Tibial nerve (tissue), 4 donors: ENCODE measurements at regions not wholly inside any gene's neighbourhood (a gene's known extent, or its start where the extent isn't known, plus 50 kb on each side); places are given as distances from the start of the nearest gene placed in this dataset. TPM values are rescaled to one million over a fixed set of nuclear protein-coding genes. Genes with fewer than 3 reads are reported as not detected.

Source experiments
- DNase-seq, 2 donors: peaks; one replicate each; pipeline ENCODE4 v3.0.0-alpha.2; 2019; ENCODE audit warnings: low spot score in 2 of 2
- H3K27ac ChIP-seq, 4 donors: fragments of 200-600 bp; sonication (generic) in 3 of 4; one replicate each; pipeline ENCODE4 v1.5.1; 2017 to 2019; ENCODE audit warnings: mild to moderate bottlenecking in 1 of 4
- H3K27me3 ChIP-seq, 2 donors: fragments of 200-600 bp; sonication (generic) in 1 of 2; one replicate each; pipeline versions ENCODE4 v1.5.1 to v1.6.0; 2017 to 2019
- H3K36me3 ChIP-seq, 3 donors: fragments of 200-600 bp; sonication (generic); one replicate each; pipeline ENCODE4 v1.5.1; 2018 to 2019
- H3K4me1 ChIP-seq, 4 donors: fragments of 200-600 bp; sonication (generic) in 3 of 4; one replicate each; pipeline ENCODE4 v1.5.1; 2017 to 2019
- H3K4me3 ChIP-seq, 4 donors: fragments of 200-600 bp; sonication (generic) in 3 of 4; one replicate each; pipeline ENCODE4 v1.5.1; 2017 to 2019; ENCODE audit warnings: mild to moderate bottlenecking in 1 of 4, moderate library complexity in 1 of 4
- H3K9me3 ChIP-seq, 4 donors: fragments of 200-600 bp; sonication (generic) in 3 of 4; one replicate each; pipeline ENCODE4 v1.5.1; 2017 to 2019
- EP300 ChIP-seq, 2 donors: sonication (generic); formaldehyde crosslinking; IDR thresholded peaks; one replicate each; pipeline ENCODE4 v1.6.1; 2017; ENCODE audit warnings: antibody characterized with exemption in 2 of 2, mild to moderate bottlenecking in 1 of 2
- POLR2A ChIP-seq, 2 donors: fragments of 450-650 bp; IDR thresholded peaks; one replicate each; pipeline ENCODE4 v1.6.1; 2017; ENCODE audit warnings: antibody characterized with exemption in 2 of 2, mild to moderate bottlenecking in 2 of 2, moderate library complexity in 2 of 2
- WGBS, 2 donors: methylation state at CpG; one replicate each; pipeline ENCODE4 v1.1.5; 2018; 5-methylcytosine and 5-hydroxymethylcytosine counted together
- small RNA-seq: library from RNA; depleted of rRNA; stranded (forward); fragments of <200 nt; gene quantifications from one replicate; pipeline ENCODE3, GENCODE V24; 2016
- TF ChIP-seq, protein P1 (sequence below), 5 experiments: fragments of 200-600 bp in 3 of 5; fragments of 450-650 bp in 2 of 5; sonication (generic) in 3 of 5; IDR thresholded peaks; one replicate each; pipeline ENCODE4 v1.5.1; 2016 to 2019; ENCODE audit warnings: antibody characterized with exemption in 5 of 5, mild to moderate bottlenecking in 3 of 5, moderate library complexity in 2 of 5

DNA sequence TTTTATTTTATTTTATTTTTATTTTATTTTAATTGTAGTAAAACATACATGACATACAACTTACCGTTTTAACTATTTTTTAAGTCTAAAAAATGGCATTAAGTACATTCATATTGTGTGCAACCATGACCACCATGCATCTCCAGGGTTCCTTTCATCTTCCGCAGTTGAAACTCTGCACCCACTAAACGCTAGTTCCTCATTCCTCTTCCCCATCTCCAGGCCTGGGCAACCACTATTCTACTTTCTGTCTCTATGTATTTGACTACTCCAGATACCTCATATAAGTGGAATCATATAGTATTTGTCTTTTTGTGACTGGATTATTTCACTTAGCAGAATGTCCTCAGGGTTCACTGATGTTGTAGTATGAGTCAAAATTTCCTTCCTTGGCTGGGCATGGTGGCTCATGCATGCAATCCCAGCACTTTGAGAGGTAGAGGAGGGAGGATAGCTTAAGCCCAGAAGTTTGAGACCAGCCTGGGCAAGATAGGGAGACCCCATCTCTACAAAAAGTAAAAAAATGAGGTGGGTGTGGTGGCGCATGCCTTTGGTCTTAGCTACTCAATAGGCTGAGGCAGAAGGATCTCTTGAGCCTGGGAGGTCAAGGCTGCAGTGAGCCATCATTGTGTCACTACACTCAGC lies 55.7 kb upstream of the ZNF507 start:
- Histone ChIP-seq H3K27ac (no peak overlapping the region), H3K4me1 (peaks cover 0 to 4% (median 0%) of the 10 kb centered on the region in 4 donors)
- WGBS, 2 donors, result 83 to 88% methylated on average over 4 of the region's 4 CpGs

DNA sequence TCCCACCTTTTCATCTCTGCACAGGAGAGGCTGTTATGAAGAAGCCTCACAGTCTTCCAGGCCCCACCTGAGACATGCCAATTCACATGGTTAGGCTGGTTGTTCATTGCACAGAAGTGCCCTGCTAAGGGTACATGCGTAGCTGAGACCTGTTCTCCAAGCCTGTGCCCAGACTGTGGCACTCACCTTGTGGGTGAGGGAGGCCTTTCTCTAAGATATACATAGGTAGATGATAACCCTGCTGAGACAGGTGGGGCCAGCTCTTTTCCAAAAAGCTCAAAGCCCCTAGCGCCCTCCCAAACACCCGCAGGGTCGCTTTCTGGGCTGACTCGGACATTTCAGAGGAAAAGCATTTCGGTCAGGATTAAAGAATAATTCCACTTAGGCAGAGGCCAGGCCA lies 53.5 kb upstream of the ZNF507 start:
- H3K4me1 ChIP-seq, result peaks cover 0 to 8% (median 0%) of the 10 kb centered on the region in 4 donors
- no peak for DNase-seq

More for the DNA sequence above, 55.7 kb upstream of the ZNF507 start:
- no peaks in the 10 kb centered on the region for H3K9me3 ChIP-seq
- no peak for DNase-seq
- no peak for TF ChIP-seq POLR2A (IDR thresholded peaks at IDR 0.05)
- no peak for TF ChIP-seq EP300 (IDR thresholded peaks at IDR 0.05)
- TF ChIP-seq, protein P1, sequence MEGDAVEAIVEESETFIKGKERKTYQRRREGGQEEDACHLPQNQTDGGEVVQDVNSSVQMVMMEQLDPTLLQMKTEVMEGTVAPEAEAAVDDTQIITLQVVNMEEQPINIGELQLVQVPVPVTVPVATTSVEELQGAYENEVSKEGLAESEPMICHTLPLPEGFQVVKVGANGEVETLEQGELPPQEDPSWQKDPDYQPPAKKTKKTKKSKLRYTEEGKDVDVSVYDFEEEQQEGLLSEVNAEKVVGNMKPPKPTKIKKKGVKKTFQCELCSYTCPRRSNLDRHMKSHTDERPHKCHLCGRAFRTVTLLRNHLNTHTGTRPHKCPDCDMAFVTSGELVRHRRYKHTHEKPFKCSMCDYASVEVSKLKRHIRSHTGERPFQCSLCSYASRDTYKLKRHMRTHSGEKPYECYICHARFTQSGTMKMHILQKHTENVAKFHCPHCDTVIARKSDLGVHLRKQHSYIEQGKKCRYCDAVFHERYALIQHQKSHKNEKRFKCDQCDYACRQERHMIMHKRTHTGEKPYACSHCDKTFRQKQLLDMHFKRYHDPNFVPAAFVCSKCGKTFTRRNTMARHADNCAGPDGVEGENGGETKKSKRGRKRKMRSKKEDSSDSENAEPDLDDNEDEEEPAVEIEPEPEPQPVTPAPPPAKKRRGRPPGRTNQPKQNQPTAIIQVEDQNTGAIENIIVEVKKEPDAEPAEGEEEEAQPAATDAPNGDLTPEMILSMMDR (IDR thresholded peaks at IDR 0.05), result no peak
- H3K4me3 ChIP-seq, result no peak overlapping the region
- no peaks in the 10 kb centered on the region for H3K27me3 ChIP-seq
- H3K36me3 ChIP-seq, result no peaks in the 10 kb centered on the region

DNA sequence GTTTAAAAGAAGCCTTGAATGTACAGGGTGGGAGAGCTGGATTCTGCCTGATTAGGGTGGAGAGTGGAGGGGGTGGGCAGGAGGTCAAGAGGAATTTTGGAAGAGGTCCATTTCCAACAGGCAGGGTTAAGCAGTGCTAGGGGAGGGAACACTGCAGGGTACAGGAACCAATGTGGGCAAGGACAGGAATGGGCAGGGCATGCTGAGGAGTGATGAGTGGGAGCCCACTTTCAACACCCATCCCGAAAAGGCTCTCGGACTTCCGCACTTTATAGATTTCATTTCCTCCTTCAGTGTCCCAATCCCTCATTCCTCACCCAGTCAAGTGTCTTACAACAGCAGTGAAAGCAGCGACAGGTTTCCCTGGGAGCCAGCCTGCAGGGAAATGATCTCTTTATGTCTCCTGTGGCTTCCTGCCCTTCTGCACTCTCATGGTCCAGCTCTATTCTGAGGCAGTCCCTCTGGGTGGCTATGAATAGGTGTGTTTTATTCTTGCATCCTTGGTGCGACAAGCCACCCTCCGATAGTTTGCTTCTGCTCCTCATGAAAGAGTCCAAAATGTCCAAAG lies 50.5 kb upstream of the ZNF507 start:
- Histone ChIP-seq H3K27ac (no peak overlapping the region), H3K9me3 (peaks cover 0 to 11% (median 4%) of the 10 kb centered on the region in 4 donors), H3K36me3 (no peaks in the 10 kb centered on the region), H3K4me1 (peaks cover 0 to 8% (median 0%) of the 10 kb centered on the region in 4 donors), H3K4me3 (no peak overlapping the region), H3K27me3 (no peaks in the 10 kb centered on the region)
- no peak for TF ChIP-seq EP300 (IDR thresholded peaks at IDR 0.05)
- TF ChIP-seq, protein P1 (IDR thresholded peaks at IDR 0.05), result no peak
- no peak for TF ChIP-seq POLR2A (IDR thresholded peaks at IDR 0.05)
- DNase-seq, result no peak
- WGBS, 2 donors, result 77 to 90% methylated on average over 6 of the region's 6 CpGs

More for the DNA sequence above, 53.5 kb upstream of the ZNF507 start:
- Histone ChIP-seq H3K36me3 (no peaks in the 10 kb centered on the region), H3K4me3 (no peak overlapping the region), H3K27me3 (no peaks in the 10 kb centered on the region), H3K27ac (no peak overlapping the region), H3K9me3 (no peaks in the 10 kb centered on the region)
- no peak for TF ChIP-seq EP300 (IDR thresholded peaks at IDR 0.05)
- TF ChIP-seq, protein P1 (IDR thresholded peaks at IDR 0.05), result no peak
- no peak for TF ChIP-seq POLR2A (IDR thresholded peaks at IDR 0.05)
- 93 to 95% methylated on average over 6 of the region's 6 CpGs for WGBS, 2 donors

Small RNA genes lying in the stretch of these regions (small RNA-seq; reads per million reads assigned to genes)
- gene AC011456.1, result not detected
- gene RNA5SP471, result not detected
- gene RNA5SP472, result not detected
- gene RNU6-967P, result not detected
